ENCODE measurements at regions not wholly inside any gene's neighbourhood (a gene's known extent, or its start where the extent isn't known, plus 50 kb on each side); places are given as distances from the start of the nearest gene placed in this dataset.

GRCh38 chr15:69829974-69830373 is 267.7 kb downstream of the TLE3 start:
- ChIA-PET CTCF (no interaction called here), POLR2A (no interaction called here)

- CTCF ChIA-PET, result no interaction called here
- POLR2A ChIA-PET, result no interaction called here
These were observed 267.3 kb downstream of the TLE3 start for GRCh38 chr15:69830430-69830829.

- POLR2A ChIA-PET, result no interaction called here
- CTCF ChIA-PET, result no interaction called here
These were observed 266.8 kb downstream of the TLE3 start for GRCh38 chr15:69830876-69831275.

GRCh38 chr15:69834267-69834666 is 263.4 kb downstream of the TLE3 start:
- ChIA-PET CTCF (no interaction called here), POLR2A (no interaction called here)

- ChIA-PET CTCF (no interaction called here), POLR2A (no interaction called here)
These were observed 263.0 kb downstream of the TLE3 start for GRCh38 chr15:69834761-69835160.

GRCh38 chr15:69836048-69836447 is 261.7 kb downstream of the TLE3 start:
- ChIA-PET CTCF (no interaction called here), POLR2A (interaction anchor here (0.6 kb wide), 1 partner anchor 76 kb away, joined by 3 read pairs; no protein-coding TSS in a partner anchor)

GRCh38 chr15:69836526-69837230 is 261.0 kb downstream of the TLE3 start:
- POLR2A ChIA-PET, result no interaction called here
- CTCF ChIA-PET, result no interaction called here

- ChIA-PET CTCF (no interaction called here), POLR2A (no interaction called here)
These were observed 259.4 kb downstream of the TLE3 start for GRCh38 chr15:69838338-69838737.

- ChIA-PET POLR2A (no interaction called here), CTCF (no interaction called here)
These were observed 258.7 kb downstream of the TLE3 start for GRCh38 chr15:69838994-69839393.

- ChIA-PET CTCF (interaction anchor here (0.8 kb wide), 1 partner anchor 145 kb away, joined by 3 read pairs; no protein-coding TSS in a partner anchor), POLR2A (no interaction called here)
These were observed 256.4 kb downstream of the TLE3 start for GRCh38 chr15:69841113-69841828.

- POLR2A ChIA-PET, result no interaction called here
- CTCF ChIA-PET, result no interaction called here
These were observed 254.9 kb downstream of the TLE3 start for GRCh38 chr15:69842851-69843250.

- CTCF ChIA-PET, result no interaction called here
These were observed 254.3 kb downstream of the TLE3 start for GRCh38 chr15:69843276-69843899.

GRCh38 chr15:69843900-69844304 is 253.8 kb downstream of the TLE3 start:
- ChIA-PET POLR2A (no interaction called here), CTCF (no interaction called here)

More at GRCh38 chr15:69843276-69843899, 254.3 kb downstream of the TLE3 start:
- POLR2A ChIA-PET, result no interaction called here

- ChIA-PET CTCF (interaction anchor here (1.3 kb wide), 1 partner anchor 12 kb away, joined by 4 read pairs; no protein-coding TSS in a partner anchor), POLR2A (no interaction called here)
These were observed 252.6 kb downstream of the TLE3 start for GRCh38 chr15:69845159-69845558.

GRCh38 chr15:69847625-69848024 is 250.1 kb downstream of the TLE3 start:
- CTCF ChIA-PET, result no interaction called here
- POLR2A ChIA-PET, result no interaction called here

- ChIA-PET CTCF (no interaction called here), POLR2A (no interaction called here)
These were observed 249.6 kb downstream of the TLE3 start for GRCh38 chr15:69848096-69848495.

GRCh38 chr15:69848551-69849231 is 249.0 kb downstream of the TLE3 start:
- ChIA-PET POLR2A (no interaction called here), CTCF (no interaction called here)

GRCh38 chr15:69849232-69849610 is 248.5 kb downstream of the TLE3 start:
- CTCF ChIA-PET, result no interaction called here
- POLR2A ChIA-PET, result no interaction called here

- ChIA-PET CTCF (no interaction called here), POLR2A (no interaction called here)
These were observed 245.2 kb downstream of the TLE3 start for GRCh38 chr15:69852482-69852881.

- ChIA-PET POLR2A (no interaction called here), CTCF (no interaction called here)
These were observed 244.8 kb downstream of the TLE3 start for GRCh38 chr15:69852916-69853315.

GRCh38 chr15:69853544-69853951 is 244.2 kb downstream of the TLE3 start:
- CTCF ChIA-PET, result no interaction called here
- POLR2A ChIA-PET, result no interaction called here

All from activated CD8-positive, alpha-beta memory T cell treated with anti-CD3 and anti-CD28 coated beads for 36 hours (primary cell).